NCI-H345 treated with DMSO at 0.1 percent for 48 hours (cell line): ENCODE measurements at regions not wholly inside any gene's neighbourhood (a gene's known extent, or its start where the extent isn't known, plus 50 kb on each side); places are given as distances from the start of the nearest gene placed in this dataset.

Source experiments
- DNase-seq: peaks from one replicate; lab custom pipeline; 2025; ENCODE audit not compliant: unreplicated experiment; lab: John Stamatoyannopoulos, UW

- DNase-seq, result no peak
Measured at GRCh38 chr12:115763376-115763775, 514.1 kb downstream of the MED13L start.

GRCh38 chr12:115762936-115763335, 514.6 kb downstream of the MED13L start:
- DNase-seq, result peak; percentile 18

- no peak for DNase-seq
Measured at GRCh38 chr12:115761784-115762183, 515.7 kb downstream of the MED13L start.

GRCh38 chr12:115760231-115760630, 517.3 kb downstream of the MED13L start:
- DNase-seq, result no peak

- no peak for DNase-seq
Measured at GRCh38 chr12:115758877-115759620, 518.4 kb downstream of the MED13L start.

GRCh38 chr12:115758183-115758582, 519.3 kb downstream of the MED13L start:
- no peak for DNase-seq

GRCh38 chr12:115756804-115757203, 520.7 kb downstream of the MED13L start:
- no peak for DNase-seq

- no peak for DNase-seq
Measured at GRCh38 chr12:115756271-115756670, 521.2 kb downstream of the MED13L start.

- no peak for DNase-seq
Measured at GRCh38 chr12:115755725-115756085, 521.8 kb downstream of the MED13L start.

GRCh38 chr12:115755061-115755724, 522.3 kb downstream of the MED13L start:
- no peak for DNase-seq

GRCh38 chr12:115752913-115753726, 524.4 kb downstream of the MED13L start:
- peak; percentile 39 for DNase-seq

GRCh38 chr12:115752156-115752555, 525.3 kb downstream of the MED13L start:
- no peak for DNase-seq

GRCh38 chr12:115750340-115750739, 527.2 kb downstream of the MED13L start:
- no peak for DNase-seq

GRCh38 chr12:115749071-115749841, 528.2 kb downstream of the MED13L start:
- no peak for DNase-seq

GRCh38 chr12:115740586-115741155, 536.8 kb downstream of the MED13L start:
- DNase-seq, result no peak

- DNase-seq, result no peak
Measured at GRCh38 chr12:115737895-115738294, 539.6 kb downstream of the MED13L start.

GRCh38 chr12:115736360-115736759, 541.1 kb downstream of the MED13L start:
- no peak for DNase-seq

GRCh38 chr12:115730975-115731541, 546.4 kb downstream of the MED13L start:
- DNase-seq, result no peak

- no peak for DNase-seq
Measured at GRCh38 chr12:115726691-115727090, 550.8 kb downstream of the MED13L start.

GRCh38 chr12:115722181-115722580, 555.3 kb downstream of the MED13L start:
- DNase-seq, result no peak
